Tibial nerve (tissue), 4 donors: ENCODE measurements at regions not wholly inside any gene's neighbourhood (a gene's known extent, or its start where the extent isn't known, plus 50 kb on each side); places are given as distances from the start of the nearest gene placed in this dataset.

ENCODE experiments used
- EP300 ChIP-seq, 2 donors: sonication (generic); formaldehyde crosslinking; IDR thresholded peaks; one replicate each; pipeline ENCODE4 v1.6.1; 2017; ENCODE audit warnings: antibody characterized with exemption in 2 of 2, mild to moderate bottlenecking in 1 of 2
- POLR2A ChIP-seq, 2 donors: fragments of 450-650 bp; IDR thresholded peaks; one replicate each; pipeline ENCODE4 v1.6.1; 2017; ENCODE audit warnings: antibody characterized with exemption in 2 of 2, mild to moderate bottlenecking in 2 of 2, moderate library complexity in 2 of 2
- TF ChIP-seq, protein P1 (sequence below), 5 experiments: fragments of 200-600 bp in 3 of 5; fragments of 450-650 bp in 2 of 5; sonication (generic) in 3 of 5; IDR thresholded peaks; one replicate each; pipeline ENCODE4 v1.5.1; 2016 to 2019; ENCODE audit warnings: antibody characterized with exemption in 5 of 5, mild to moderate bottlenecking in 3 of 5, moderate library complexity in 2 of 5

DNA sequence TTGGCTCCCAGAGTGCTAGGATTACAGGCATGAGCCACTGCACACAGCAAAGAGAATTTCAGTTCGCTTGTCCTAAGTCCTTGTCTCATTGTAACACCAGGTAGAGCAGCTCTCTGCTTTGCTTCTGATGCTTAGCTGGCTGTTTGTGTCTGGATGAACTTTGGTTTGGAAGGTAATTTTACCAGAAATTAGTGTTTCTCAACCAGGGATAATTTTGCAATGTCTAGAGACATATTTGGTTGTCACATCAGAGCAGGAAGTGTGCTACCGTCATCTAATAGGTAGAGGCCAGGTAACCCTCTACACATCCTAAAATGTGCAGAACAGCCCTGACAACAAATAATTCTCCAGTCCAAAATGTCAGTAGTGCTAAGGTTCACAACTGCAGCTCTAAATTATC lies 108.8 kb downstream of the SNX18 start:
- TF ChIP-seq POLR2A (IDR thresholded peaks at IDR 0.05) = no peak
- TF ChIP-seq, protein P1, sequence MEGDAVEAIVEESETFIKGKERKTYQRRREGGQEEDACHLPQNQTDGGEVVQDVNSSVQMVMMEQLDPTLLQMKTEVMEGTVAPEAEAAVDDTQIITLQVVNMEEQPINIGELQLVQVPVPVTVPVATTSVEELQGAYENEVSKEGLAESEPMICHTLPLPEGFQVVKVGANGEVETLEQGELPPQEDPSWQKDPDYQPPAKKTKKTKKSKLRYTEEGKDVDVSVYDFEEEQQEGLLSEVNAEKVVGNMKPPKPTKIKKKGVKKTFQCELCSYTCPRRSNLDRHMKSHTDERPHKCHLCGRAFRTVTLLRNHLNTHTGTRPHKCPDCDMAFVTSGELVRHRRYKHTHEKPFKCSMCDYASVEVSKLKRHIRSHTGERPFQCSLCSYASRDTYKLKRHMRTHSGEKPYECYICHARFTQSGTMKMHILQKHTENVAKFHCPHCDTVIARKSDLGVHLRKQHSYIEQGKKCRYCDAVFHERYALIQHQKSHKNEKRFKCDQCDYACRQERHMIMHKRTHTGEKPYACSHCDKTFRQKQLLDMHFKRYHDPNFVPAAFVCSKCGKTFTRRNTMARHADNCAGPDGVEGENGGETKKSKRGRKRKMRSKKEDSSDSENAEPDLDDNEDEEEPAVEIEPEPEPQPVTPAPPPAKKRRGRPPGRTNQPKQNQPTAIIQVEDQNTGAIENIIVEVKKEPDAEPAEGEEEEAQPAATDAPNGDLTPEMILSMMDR (IDR thresholded peaks at IDR 0.05) = no peak
- no peak for TF ChIP-seq EP300 (IDR thresholded peaks at IDR 0.05)
